Stimulated activated CD4-positive, alpha-beta T cell treated with anti-CD3 and anti-CD28 coated beads, Interleukin-4, amount 100 ng/mL, for 1 hour (primary cell): ENCODE measurements at regions not wholly inside any gene's neighbourhood (a gene's known extent, or its start where the extent isn't known, plus 50 kb on each side); places are given as distances from the start of the nearest gene placed in this dataset.

ENCODE experiments used
- DNase-seq: peaks from one replicate; pipeline ENCODE4 v3.0.0-alpha.2; 2020

- no peak for DNase-seq
Observed at GRCh38 chr1:209208648-209209047, 374.9 kb upstream of the CAMK1G start.

DNA sequence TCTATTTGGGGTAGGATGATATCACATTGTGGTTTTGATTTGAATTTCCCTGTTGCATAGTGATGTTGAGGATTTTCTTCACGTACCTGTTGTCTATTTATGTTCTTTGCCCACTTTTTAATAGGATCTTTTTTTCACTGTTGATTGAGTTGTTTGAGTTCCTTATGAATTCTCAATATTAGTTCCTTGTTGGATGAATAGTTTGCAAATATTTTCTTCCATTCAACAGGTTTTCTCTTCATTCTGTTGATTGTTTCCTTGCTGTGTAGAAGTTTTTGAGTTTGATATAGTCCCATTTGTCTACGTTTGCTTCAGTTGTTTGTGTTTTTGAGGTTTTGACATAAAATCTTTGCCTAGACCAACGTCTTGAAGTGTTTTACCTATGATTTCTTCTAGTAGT is 369.5 kb upstream of the CAMK1G start:
- DNase-seq, result no peak

GRCh38 chr1:209215826-209216225 is 367.7 kb upstream of the CAMK1G start:
- no peak for DNase-seq

DNA sequence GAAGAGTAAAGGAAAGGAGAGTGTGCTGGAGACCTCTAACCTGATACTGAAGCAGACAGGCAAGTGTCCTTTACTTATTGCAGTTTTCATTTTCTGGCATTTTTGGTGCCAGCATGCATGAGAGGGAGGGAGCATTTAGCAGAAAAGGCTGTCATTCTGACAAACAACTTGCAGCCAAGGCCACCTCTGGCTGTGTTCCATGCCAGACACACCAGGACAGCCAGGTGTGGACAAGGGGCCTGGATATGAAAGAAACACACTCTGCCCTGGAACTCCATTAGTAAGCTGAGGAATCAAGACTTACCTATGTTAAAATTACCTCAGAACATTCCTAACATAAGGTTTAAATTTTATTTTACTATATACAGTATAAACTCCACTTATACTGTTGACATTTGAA is 365.4 kb upstream of the CAMK1G start:
- DNase-seq, result no peak

- DNase-seq, result no peak
Observed at GRCh38 chr1:209218981-209219380, 364.5 kb upstream of the CAMK1G start.

DNA sequence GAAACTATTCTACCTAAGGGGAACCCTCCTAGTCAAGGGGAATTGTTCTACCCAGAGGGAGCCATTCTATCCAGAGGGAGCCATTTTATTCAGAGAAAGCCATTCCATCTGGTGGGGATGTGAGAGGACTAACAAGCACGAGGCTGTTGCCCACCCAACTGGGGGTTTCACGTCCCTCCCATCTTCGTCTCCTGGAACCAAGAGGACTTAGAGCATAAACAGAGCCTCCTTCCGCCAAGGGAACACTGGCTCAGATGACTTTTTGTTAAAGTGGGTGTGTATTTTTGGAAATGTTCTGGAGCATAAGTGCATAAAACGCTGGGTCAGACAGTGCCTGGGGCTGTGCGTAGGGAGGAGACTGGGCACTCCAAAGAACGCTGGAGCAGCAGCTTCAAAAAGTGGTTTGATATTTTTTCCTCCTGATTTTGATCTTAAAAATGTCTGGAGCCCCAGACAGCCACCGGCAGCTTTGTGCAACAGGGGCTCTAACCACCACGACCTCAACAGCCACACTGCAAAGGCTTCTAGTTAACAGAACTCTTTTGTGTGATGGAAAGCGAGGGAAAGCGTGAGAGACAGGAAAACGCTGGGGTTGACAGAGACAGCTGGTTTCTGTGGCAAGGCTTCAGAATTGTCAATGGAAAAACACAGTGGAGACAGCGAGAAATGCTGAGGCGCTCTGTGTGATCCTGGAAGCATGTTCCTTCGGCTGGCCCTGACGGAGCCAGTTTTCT is 363.6 kb upstream of the CAMK1G start:
- DNase-seq, result no peak

- no peak for DNase-seq
Observed at GRCh38 chr1:209222826-209223225, 360.7 kb upstream of the CAMK1G start.

GRCh38 chr1:209223791-209224190 is 359.7 kb upstream of the CAMK1G start:
- DNase-seq, result no peak

- DNase-seq, result no peak
Observed at GRCh38 chr1:209224886-209225285, 358.6 kb upstream of the CAMK1G start.

DNA sequence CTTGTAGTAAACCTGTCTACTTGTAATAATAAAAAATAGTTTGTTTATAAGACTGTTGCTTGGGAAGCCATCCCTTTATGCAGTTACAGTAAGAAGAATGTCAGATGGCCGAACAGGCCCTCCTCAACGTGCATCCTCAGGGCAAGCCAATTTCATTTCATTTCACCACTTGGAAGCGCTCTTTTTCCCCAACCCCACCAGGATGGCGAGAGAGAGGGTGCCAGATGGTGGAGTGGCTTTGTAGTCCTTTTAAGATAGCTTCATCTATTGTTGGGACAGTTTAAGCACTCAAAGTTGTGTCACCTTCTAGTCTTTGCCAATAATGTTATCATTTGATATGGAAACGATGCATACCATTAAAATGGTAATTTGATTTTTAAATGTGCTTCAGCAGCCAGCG is 356.3 kb upstream of the CAMK1G start:
- no peak for DNase-seq

GRCh38 chr1:209227941-209228340 is 355.6 kb upstream of the CAMK1G start:
- no peak for DNase-seq

GRCh38 chr1:209229494-209230061 is 353.9 kb upstream of the CAMK1G start:
- no peak for DNase-seq

GRCh38 chr1:209230314-209230713 is 353.2 kb upstream of the CAMK1G start:
- DNase-seq, result no peak

DNA sequence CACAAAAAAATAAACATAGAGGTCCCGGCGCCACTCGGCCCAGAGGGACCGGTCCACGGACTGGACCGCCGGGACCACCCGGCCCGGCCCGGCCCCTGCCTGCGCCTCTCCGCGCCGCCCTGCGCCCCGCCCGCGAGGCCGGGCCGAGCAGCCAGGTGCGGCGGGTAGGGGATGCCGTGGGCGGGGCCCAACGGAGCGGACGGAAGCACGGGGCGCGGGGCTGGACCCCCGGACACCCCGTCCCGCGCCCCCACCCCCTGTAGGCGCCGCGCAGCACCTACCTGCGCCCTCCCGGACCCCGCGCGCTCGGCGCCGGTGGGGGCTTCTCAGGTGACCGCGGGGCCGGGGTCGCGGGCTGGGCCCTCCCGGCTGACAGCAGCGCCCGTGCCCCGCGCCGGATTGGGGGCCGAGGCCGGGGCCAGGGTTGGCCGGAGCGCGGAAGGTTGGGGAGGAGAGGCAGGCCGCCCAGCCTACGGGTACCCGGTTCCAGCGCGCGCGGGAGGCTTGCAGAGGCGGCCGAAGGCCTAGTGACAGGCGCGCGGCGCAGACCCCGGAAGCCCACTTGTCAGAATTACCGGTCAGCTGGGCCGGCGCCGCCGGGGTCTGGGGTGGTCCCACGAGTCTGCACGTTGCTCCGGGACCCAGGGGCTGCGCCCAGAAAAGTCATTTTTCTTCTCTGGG is 351.9 kb upstream of the CAMK1G start:
- DNase-seq, result no peak

GRCh38 chr1:209232197-209232596 is 351.3 kb upstream of the CAMK1G start:
- no peak for DNase-seq

DNA sequence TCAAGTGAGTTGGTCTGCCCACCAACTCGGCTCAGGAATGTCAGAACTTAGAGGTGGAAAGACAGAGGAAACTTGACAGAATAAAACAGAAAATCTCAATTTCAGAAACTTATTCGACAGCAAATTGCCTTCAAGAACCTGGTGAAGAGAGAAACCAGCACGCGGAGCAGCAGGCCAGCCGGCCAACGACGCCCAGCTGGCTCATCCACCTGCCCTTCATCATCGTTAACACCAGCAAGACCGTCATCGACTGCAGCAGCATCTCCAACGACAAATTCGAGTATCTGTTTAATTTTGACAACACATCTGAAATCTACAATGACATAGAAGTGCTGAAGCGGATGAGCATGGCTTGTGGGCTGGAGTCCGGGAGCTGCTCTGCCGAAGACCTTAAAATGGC is 350.8 kb upstream of the CAMK1G start:
- DNase-seq, result no peak

DNA sequence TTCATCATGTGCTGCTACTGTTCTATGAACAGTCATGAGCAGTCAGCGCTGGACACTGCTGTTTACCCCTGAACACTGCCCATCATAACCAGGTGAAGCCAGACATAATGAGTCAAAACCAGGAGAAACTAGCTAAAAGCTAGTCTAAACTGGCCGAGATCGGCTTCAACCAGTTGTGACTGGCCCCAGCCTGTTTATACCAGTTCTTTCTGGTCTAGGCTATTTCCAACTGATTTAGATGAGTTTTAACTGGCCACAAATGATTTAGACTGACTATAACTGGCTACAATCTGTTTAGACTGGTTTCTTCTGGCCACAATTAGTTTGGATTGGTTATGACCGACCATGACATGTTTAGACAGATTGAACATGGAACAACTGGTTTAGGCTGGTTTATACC is 348.3 kb upstream of the CAMK1G start:
- no peak for DNase-seq

GRCh38 chr1:209238356-209238755 is 345.2 kb upstream of the CAMK1G start:
- DNase-seq, result no peak

GRCh38 chr1:209240351-209240750 is 343.2 kb upstream of the CAMK1G start:
- no peak for DNase-seq

DNA sequence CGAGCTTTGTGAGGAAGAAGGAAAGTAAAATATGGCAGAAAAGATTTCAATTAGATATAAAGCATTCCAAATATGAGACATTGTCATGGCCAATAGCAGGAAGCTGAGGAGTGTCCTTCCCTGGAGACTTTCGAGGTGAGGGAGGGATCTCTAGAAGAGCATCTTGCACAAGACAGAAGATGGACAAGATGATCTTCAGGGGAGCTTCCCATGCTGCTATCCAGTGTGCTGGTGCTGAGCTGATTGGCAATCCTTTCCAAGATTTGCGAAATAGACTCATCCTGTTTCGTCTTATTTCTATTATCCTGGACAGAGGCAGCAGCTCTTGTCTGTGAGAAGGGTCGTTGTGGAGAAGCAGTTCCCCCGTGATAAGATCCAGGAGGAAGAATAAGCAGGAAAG is 342.0 kb upstream of the CAMK1G start:
- no peak for DNase-seq

GRCh38 chr1:209248649-209249279 is 334.8 kb upstream of the CAMK1G start:
- peak; percentile 8 for DNase-seq

- DNase-seq, result no peak
Observed at GRCh38 chr1:209249280-209249670, 334.2 kb upstream of the CAMK1G start.

GRCh38 chr1:209249785-209250440 is 333.6 kb upstream of the CAMK1G start:
- no peak for DNase-seq
